Heart left ventricle (tissue), 16 donors: ENCODE measurements at regions not wholly inside any gene's neighbourhood (a gene's known extent, or its start where the extent isn't known, plus 50 kb on each side); places are given as distances from the start of the nearest gene placed in this dataset.
"Not testable (repeated sequence)": the region's sequence is repeated elsewhere in the genome, so short reads cannot be mapped to it uniquely, and the experiment has no call there.

Experiments used
- ATAC-seq, 4 donors: fragments of 200-7000 bp; cut with Tn5 transposase; one replicate each; pipeline ENCODE4 v1.9.1; 2020 to 2022; ENCODE audit warnings: moderate library complexity in 4 of 4, mild to moderate bottlenecking in 3 of 4, moderate number of reproducible peaks in 1 of 4
- DNase-seq, 5 donors: peaks; one replicate each; pipeline ENCODE4 v3.0.0-alpha.2; 2020
- H3K27ac ChIP-seq, 12 donors: fragments of 200-600 bp; sonication (generic) in 4 of 12; one replicate each; pipeline versions ENCODE4 v1.5.0 to v1.8.0; 2016 to 2022; ENCODE audit warnings: mild to moderate bottlenecking in 2 of 12
- H3K27me3 ChIP-seq, 9 donors: fragments of 200-600 bp; sonication (generic) in 2 of 9; one replicate each; pipeline versions ENCODE4 v1.5.1 to v1.8.0; 2016 to 2022; ENCODE audit warnings: mild to moderate bottlenecking in 3 of 9
- H3K36me3 ChIP-seq, 9 donors: fragments of 200-600 bp; sonication (generic) in 2 of 9; one replicate each; pipeline versions ENCODE4 v1.5.0 to v1.8.0; 2018 to 2022; ENCODE audit warnings: mild to moderate bottlenecking in 2 of 9
- H3K4me1 ChIP-seq, 12 donors: fragments of 200-600 bp; sonication (generic) in 4 of 12; one replicate each; pipeline versions ENCODE4 v1.5.0 to v1.8.0; 2016 to 2022; ENCODE audit warnings: mild to moderate bottlenecking in 3 of 12
- H3K4me3 ChIP-seq, 12 donors: fragments of 200-600 bp; sonication (generic) in 4 of 12; one replicate each; pipeline versions ENCODE4 v1.5.0 to v1.8.0; 2017 to 2022; ENCODE audit warnings: mild to moderate bottlenecking in 9 of 12, moderate library complexity in 4 of 12
- H3K9me3 ChIP-seq, 12 donors: fragments of 200-600 bp; sonication (generic) in 4 of 12; one replicate each; pipeline versions ENCODE4 v1.5.0 to v1.8.0; 2016 to 2022; ENCODE audit warnings: mild to moderate bottlenecking in 1 of 12
- CTCF ChIP-seq, 12 donors: fragments of 200-600 bp; sonication (generic) in 4 of 12; IDR thresholded peaks; one replicate each; pipeline versions ENCODE4 v1.5.0 to v1.8.0; 2018 to 2022; ENCODE audit warnings: antibody characterized with exemption in 12 of 12, mild to moderate bottlenecking in 5 of 12
- POLR2A ChIP-seq, 2 donors: fragments of 450-650 bp; IDR thresholded peaks; one replicate each; pipeline ENCODE4 v1.6.1; 2017; ENCODE audit warnings: antibody characterized with exemption in 2 of 2, mild to moderate bottlenecking in 2 of 2, moderate library complexity in 2 of 2
- WGBS, 4 donors: extraction: QIAGEN DNeasy Blood & Tissue Kit in 2 of 4; methylation state at CpG; one replicate each; pipeline versions ENCODE4 v1.1.5 to v1.1.7; 2013 to 2018; 5-methylcytosine and 5-hydroxymethylcytosine counted together
- intact Hi-C, 10 donors: fragments of 100-400 bp; cut with DNase I; formaldehyde crosslinking; loops; one replicate each; pipeline versions ENCODE4 v1.11.1 to v1.14.2; 2022
- donor health status: ischemic (EF 13 %, LVEDD 7.1; RV severe dilation, severe dysfunction).
- donor health status: healthy with polysubstance abuse.
- donor health status: DM: no; HTN: yes; CAD: no.
- donor health status: DM: no; HTN: no; CAD: no.
- donor health status: ischemic (EF 25% LVEDD 6.9; RV normal size, moderate dysfunction).
- donor health status: ischemic (EF 25% LVEDD 5.7; RV mildly dilated, moderate dysfunction).
- donor health status: healthy.
- donor health status: DM: yes; HTN: yes; CAD: no.
- donor health status: ischemic (EF 35%, LVEDD 5.7; RV mildly dilated, moderate dysfunction).
- donor health status: nonischemic (EF 11% LVEDD 7.7; RV severe dilation, severe dysfunction).
- donor health status: DM: yes; HTN: yes; CAD: no.
- donor health status: PGD.
- donor health status: ischemic (EF 29% LVEDD 5.4; RV normal size, mild dysfunction).
- donor health status: nonischemic (EF 23%, LVEDD 6.1; RV moderate dilation, normal function).

DNA sequence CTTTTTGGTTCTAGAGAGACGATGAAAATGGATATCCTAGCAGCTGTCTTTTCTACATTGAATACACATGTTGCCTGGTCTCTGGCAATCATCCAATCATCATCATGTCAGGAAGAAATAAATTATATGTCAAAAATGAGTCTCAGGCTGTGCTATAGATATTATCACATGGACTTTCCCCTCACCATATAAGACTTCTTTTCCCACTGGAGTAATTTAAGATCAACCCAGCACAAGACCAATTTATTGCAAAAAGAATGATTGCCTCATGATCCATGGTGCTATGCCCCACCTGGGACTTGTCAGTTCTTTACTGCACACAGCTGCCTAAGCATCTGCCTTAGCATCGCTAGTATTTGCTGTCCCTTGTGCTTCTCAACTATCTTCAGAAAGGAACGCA lies 783.7 kb upstream of the TMEFF2 start:
- H3K9me3 ChIP-seq: no peaks in the 10 kb centered on the region
- H3K4me3 ChIP-seq: no peak overlapping the region
- intact Hi-C loops: no loop called here
- no peak overlapping the region for H3K27ac ChIP-seq
- TF ChIP-seq POLR2A (IDR thresholded peaks at IDR 0.05) (no peak), CTCF (IDR thresholded peaks at IDR 0.05) (no peak)
- ATAC-seq (no peak), DNase-seq (no peak)
- H3K36me3 ChIP-seq: no peaks in the 10 kb centered on the region
- WGBS, 4 donors: 54 to 69% (median 66%) methylated on average over 3 of the region's 3 CpGs
- H3K27me3 ChIP-seq: no peaks in the 10 kb centered on the region
- H3K4me1 ChIP-seq: no peaks in the 10 kb centered on the region

GRCh38 chr2:192971981-192972380 lies 777.2 kb upstream of the TMEFF2 start:
- no peak for ATAC-seq
- WGBS, 4 donors: 48 to 57% (median 49%) methylated on average over 3 of the region's 3 CpGs
- Histone ChIP-seq H3K27ac (no peak overlapping the region), H3K4me3 (no peak overlapping the region), H3K36me3 (no peaks in the 10 kb centered on the region), H3K27me3 (no peaks in the 10 kb centered on the region), H3K9me3 (no peaks in the 10 kb centered on the region), H3K4me1 (no peaks in the 10 kb centered on the region)
- TF ChIP-seq POLR2A (IDR thresholded peaks at IDR 0.05) (no peak), CTCF (IDR thresholded peaks at IDR 0.05) (no peak)
- intact Hi-C loops: no loop called here
- DNase-seq: no peak

GRCh38 chr2:192969055-192969454 lies 774.3 kb upstream of the TMEFF2 start:
- H3K27me3 ChIP-seq: no peaks in the 10 kb centered on the region
- no peaks in the 10 kb centered on the region for H3K9me3 ChIP-seq
- no peak overlapping the region for H3K27ac ChIP-seq
- H3K4me1 ChIP-seq: no peaks in the 10 kb centered on the region
- H3K4me3 ChIP-seq: no peak overlapping the region
- TF ChIP-seq CTCF (IDR thresholded peaks at IDR 0.05): no peak
- no peak for TF ChIP-seq POLR2A (IDR thresholded peaks at IDR 0.05)
- ATAC-seq (no peak), DNase-seq (no peak)
- intact Hi-C loops: no loop called here
- 17 to 28% (median 19%) methylated on average over 2 of the region's 2 CpGs for WGBS, 4 donors
- no peaks in the 10 kb centered on the region for H3K36me3 ChIP-seq

GRCh38 chr2:192960945-192961344 lies 766.2 kb upstream of the TMEFF2 start:
- no peaks in the 10 kb centered on the region for H3K9me3 ChIP-seq
- H3K4me3 ChIP-seq: no peak overlapping the region
- no peaks in the 10 kb centered on the region for H3K27me3 ChIP-seq
- no peak overlapping the region for H3K27ac ChIP-seq
- no peaks in the 10 kb centered on the region for H3K4me1 ChIP-seq
- intact Hi-C loops: no loop called here
- TF ChIP-seq CTCF (IDR thresholded peaks at IDR 0.05) (no peak), POLR2A (IDR thresholded peaks at IDR 0.05) (no peak)
- ATAC-seq (no peak), DNase-seq (no peak)
- H3K36me3 ChIP-seq: no peaks in the 10 kb centered on the region
- WGBS, 4 donors: 57 to 65% (median 58%) methylated on average over 3 of the region's 3 CpGs

- H3K27ac ChIP-seq, DNase-seq, intact Hi-C loops, H3K4me3 ChIP-seq, H3K9me3 ChIP-seq, ATAC-seq, H3K4me1 ChIP-seq, H3K27me3 ChIP-seq, H3K36me3 ChIP-seq: not testable (repeated sequence)
- WGBS, 4 donors: 82 to 85% (median 84%) methylated on average over 7 of the region's 7 CpGs
Observed at GRCh38 chr2:192958615-192959014, 763.9 kb upstream of the TMEFF2 start.
